ENCODE measurements at regions not wholly inside any gene's neighbourhood (a gene's known extent, or its start where the extent isn't known, plus 50 kb on each side); places are given as distances from the start of the nearest gene placed in this dataset.

DNA sequence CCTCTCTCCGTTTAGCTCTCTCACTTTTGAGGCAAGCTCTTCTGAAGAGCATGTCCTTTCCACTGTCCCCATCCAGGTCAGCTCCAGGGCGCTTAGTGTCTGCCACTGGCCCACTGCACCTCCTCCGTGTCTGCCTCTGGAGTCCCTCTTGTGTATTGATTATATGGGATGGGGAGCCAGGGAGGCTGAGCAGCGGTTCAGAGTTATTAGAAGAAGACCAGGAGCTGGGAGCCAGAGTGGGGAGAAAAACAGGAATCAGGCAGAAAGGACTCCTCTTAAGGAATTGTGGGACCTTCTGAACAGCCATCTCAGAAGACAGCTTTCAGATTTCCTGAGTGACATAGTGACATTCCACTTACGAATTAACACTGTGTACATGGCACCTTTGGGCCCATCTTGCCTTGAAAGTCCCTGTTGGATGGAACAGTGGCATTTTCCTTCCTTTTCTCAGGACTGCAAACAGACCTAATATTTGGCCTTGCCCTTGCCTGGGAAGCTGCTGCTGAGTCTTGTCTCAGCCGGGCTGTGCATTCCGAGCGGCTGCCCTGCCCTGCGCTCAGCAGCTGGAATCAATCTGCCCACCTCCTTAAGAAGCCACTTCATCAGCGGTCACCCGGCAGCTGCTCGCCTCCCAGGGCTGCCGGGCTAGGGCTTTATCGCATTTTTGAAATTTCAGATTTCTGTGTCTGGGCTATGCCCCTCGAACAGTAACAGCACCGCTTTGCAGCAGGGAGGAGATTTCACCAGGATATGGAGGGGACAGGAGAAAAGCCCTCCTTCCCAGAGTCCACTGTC is 81.1 kb upstream of the PRKG1 start:
- BruUV-seq (replicated peaks), result no TSS peak

More for the DNA sequence above, 81.1 kb upstream of the PRKG1 start:
- H2AK9ac ChIP-seq (replicated peaks; ENCODE audit: low read depth, low read length, poor library complexity), result peak overlapping the region; percentile 82
- peak overlapping the region; percentile 99 for H3K23ac ChIP-seq (ENCODE audit: low read depth, low read length)
- ChIA-PET POLR2A (ENCODE audit: unreplicated experiment) (no interaction called here), CTCF (no interaction called here)
- peak overlapping the region; percentile 99 for H2BK15ac ChIP-seq (ENCODE audit: low read depth, low read length)
- peak overlapping the region; percentile 94 for H2BK20ac ChIP-seq (ENCODE audit: low read depth, low read length)
- DNase-seq (peak; percentile 88), ATAC-seq (ENCODE audit: low read depth) (peak; percentile 42)
- H2BK120ac ChIP-seq (ENCODE audit: low read depth, low read length), result peak overlapping the region; percentile 95
- peak overlapping the region; percentile 96 for H3K4ac ChIP-seq (ENCODE audit: low read depth, low read length)
- intact Hi-C loops (cut with micrococcal nuclease) (loop anchor here (5.0 kb wide), 1 partner anchor 229 kb away; no protein-coding TSS in a partner anchor), dilution Hi-C loops (cut with HindIII; ENCODE audit: low sequenced_read_pairs, unreplicated experiment) (no loop called here), in situ Hi-C loops (cut with MboI; ENCODE audit: low sequenced_read_pairs) (loop anchor here (10.0 kb wide), 2 partner anchors 432 to 1222 kb away; no protein-coding TSS in a partner anchor)
- H3K9me1 ChIP-seq (ENCODE audit: insufficient read depth, low read length), result 0 out of 2 replicates have a peak, but pooled peaks cover 3% of the 10 kb centered on the region
- peaks cover 13 to 46% of the 10 kb centered on the region in 2 experiments; a peak in 3 of 4 replicates for H3K79me1 ChIP-seq (ENCODE audit: low read depth in 1 of 2, low read length in 2 of 2)
- no peaks in the 10 kb centered on the region for H3K36me3 ChIP-seq (ENCODE audit: control insufficient read depth, insufficient read depth, low read length)
- peak overlapping the region; percentile 88 for H3K4me2 ChIP-seq (ENCODE audit: low read depth, low read length)
- H3K27ac ChIP-seq (ENCODE audit: insufficient read depth, low read length), result peak overlapping the region; percentile 96
- 0% methylated on average over 5 of the region's 16 CpGs; no CpG with 5 or more reads in 1 of the 2 experiments for WGBS, 2 experiments (ENCODE audit: extremely low coverage in 2 of 2, insufficient read length in 1 of 2)
- peak overlapping the region; percentile 92 to 95 for H4K8ac ChIP-seq (ENCODE audit: low read depth in 2 of 2, low read length in 2 of 2)
- H3K18ac ChIP-seq (ENCODE audit: low read depth, low read length), result peak overlapping the region; percentile 93
- H4K91ac ChIP-seq (ENCODE audit: insufficient read depth, low read depth, low read length), result peak overlapping the region; percentile 97
- H3K27me3 ChIP-seq (ENCODE audit: control insufficient read depth, insufficient read depth, low read length), result no peaks in the 10 kb centered on the region
- H2AFZ ChIP-seq (replicated peaks; ENCODE audit: low read length, poor library complexity), result peak overlapping the region; percentile 87
- TF ChIP-seq MAFK (IDR thresholded peaks at IDR 0.05; ENCODE audit: low read depth, low read length), result no peak
- TF ChIP-seq POLR2A (IDR thresholded peaks at IDR 0.05; ENCODE audit: low read depth, low read length), result peak; percentile 59
- TF ChIP-seq NFE2L2 (IDR thresholded peaks at IDR 0.05; ENCODE audit: low read depth, low read length), result no peak
- TF ChIP-seq FOS (IDR thresholded peaks at IDR 0.05; ENCODE audit: low read depth, low read length), result no peak
- TF ChIP-seq BHLHE40 (IDR thresholded peaks at IDR 0.05; ENCODE audit: low read depth, low read length), result peak; percentile 32; the same call in 1 of the 2 replicates
- TF ChIP-seq RCOR1 (IDR thresholded peaks at IDR 0.05; ENCODE audit: insufficient replicate concordance, low read length), result peak; percentile 77
- no peaks in the 10 kb centered on the region for H3K9me3 ChIP-seq (ENCODE audit: control insufficient read depth, insufficient read depth, low read length)
- no peaks in the 10 kb centered on the region for H4K20me1 ChIP-seq (ENCODE audit: insufficient read depth, low read length)
- H2BK5ac ChIP-seq (ENCODE audit: low read depth, low read length, poor library complexity, severe bottlenecking), result peak overlapping the region; percentile 95
- H3K14ac ChIP-seq (replicated peaks; ENCODE audit: low read depth, low read length), result peak overlapping the region; percentile 90
- H2AK5ac ChIP-seq (ENCODE audit: low read depth, low read length), result peak overlapping the region; percentile 99
- H3K56ac ChIP-seq (ENCODE audit: extremely low read depth, insufficient read depth, low read length), result peak overlapping the region; percentile 96
- peaks cover 4% of the 10 kb centered on the region; the same call in 1 of the 2 replicates for H3K4me1 ChIP-seq (ENCODE audit: control insufficient read depth, insufficient read depth, low read length)
- peak overlapping the region; percentile 87 for H4K5ac ChIP-seq (ENCODE audit: low read depth, low read length)
- H3K4me3 ChIP-seq (ENCODE audit: insufficient read depth, low read depth, low read length), result peak overlapping the region; percentile 82
- peak overlapping the region; percentile 93 for H3K9ac ChIP-seq (ENCODE audit: low read depth, low read length)

Data from IMR-90 (cell line).